MCF 10A (cell line): ENCODE measurements at regions not wholly inside any gene's neighbourhood (a gene's known extent, or its start where the extent isn't known, plus 50 kb on each side); places are given as distances from the start of the nearest gene placed in this dataset.

Source experiments
- BruUV-seq: library from RNA; stranded (reverse); fragments of 400-500 nt; replicated peaks from 2 replicates; lab custom pipeline; 2021; lab: Mats Ljungman, UMichigan
- CTCF ChIA-PET: fragments of 300-600 bp; sonication (Branson Sonifier 250); formaldehyde crosslinking; extraction: SDS; loops from one replicate; lab custom pipeline; 2021; ENCODE audit warnings: antibody characterized with exemption, inconsistent platforms; lab: Yijun Ruan, JAX
- POLR2A ChIA-PET: fragments of 300-600, 350-650 bp; sonication (Branson Sonifier 250); formaldehyde crosslinking; extraction: SDS; loops from one replicate; lab custom pipeline; 2020; ENCODE audit warnings: antibody characterized with exemption, inconsistent platforms; lab: Yijun Ruan, JAX
- DNase-seq: peaks from one replicate; pipeline ENCODE4 v3.0.0-alpha.2; 2018; ENCODE audit not compliant: unreplicated experiment
- H3K27ac Mint-ChIP-seq: one replicate; pipeline ENCODE4 v1.8.0; 2022; ENCODE audit warnings: mild to moderate bottlenecking, low read depth, mixed read lengths; ENCODE audit not compliant: unreplicated experiment
- H3K27me3 Mint-ChIP-seq: one replicate; pipeline ENCODE4 v1.8.0; 2022; ENCODE audit warnings: mixed read lengths; ENCODE audit not compliant: insufficient read depth, unreplicated experiment
- H3K36me3 Mint-ChIP-seq: one replicate; pipeline ENCODE4 v1.8.0; 2022; ENCODE audit warnings: mild to moderate bottlenecking, moderate library complexity, mixed read lengths; ENCODE audit not compliant: insufficient read depth, unreplicated experiment
- H3K4me1 Mint-ChIP-seq: one replicate; pipeline ENCODE4 v1.8.0; 2022; ENCODE audit warnings: mixed read lengths; ENCODE audit not compliant: insufficient read depth, unreplicated experiment
- H3K4me3 Mint-ChIP-seq: one replicate; pipeline ENCODE4 v1.8.0; 2022; ENCODE audit warnings: mild to moderate bottlenecking, moderate library complexity, mixed read lengths; ENCODE audit not compliant: unreplicated experiment
- H3K9me3 Mint-ChIP-seq: one replicate; pipeline ENCODE4 v1.8.0; 2022; ENCODE audit warnings: mixed read lengths; ENCODE audit not compliant: unreplicated experiment
- intact Hi-C: fragments of 100-400 bp; cut with micrococcal nuclease; formaldehyde crosslinking; loops from 2 replicates; pipeline ENCODE4 v1.14.1; 2022
- TF ChIP-seq, protein P1 (sequence below): fragments of 200-600 bp; IDR thresholded peaks from one replicate; pipeline ENCODE4 v1.8.0; 2022; ENCODE audit warnings: antibody characterized with exemption, mild to moderate bottlenecking; ENCODE audit not compliant: unreplicated experiment

GRCh38 chr4:177105536-177105935, 204.1 kb upstream of the NEIL3 start:
- DNase-seq = no peak
- CTCF ChIA-PET = no interaction called here
- TF ChIP-seq, protein P1, sequence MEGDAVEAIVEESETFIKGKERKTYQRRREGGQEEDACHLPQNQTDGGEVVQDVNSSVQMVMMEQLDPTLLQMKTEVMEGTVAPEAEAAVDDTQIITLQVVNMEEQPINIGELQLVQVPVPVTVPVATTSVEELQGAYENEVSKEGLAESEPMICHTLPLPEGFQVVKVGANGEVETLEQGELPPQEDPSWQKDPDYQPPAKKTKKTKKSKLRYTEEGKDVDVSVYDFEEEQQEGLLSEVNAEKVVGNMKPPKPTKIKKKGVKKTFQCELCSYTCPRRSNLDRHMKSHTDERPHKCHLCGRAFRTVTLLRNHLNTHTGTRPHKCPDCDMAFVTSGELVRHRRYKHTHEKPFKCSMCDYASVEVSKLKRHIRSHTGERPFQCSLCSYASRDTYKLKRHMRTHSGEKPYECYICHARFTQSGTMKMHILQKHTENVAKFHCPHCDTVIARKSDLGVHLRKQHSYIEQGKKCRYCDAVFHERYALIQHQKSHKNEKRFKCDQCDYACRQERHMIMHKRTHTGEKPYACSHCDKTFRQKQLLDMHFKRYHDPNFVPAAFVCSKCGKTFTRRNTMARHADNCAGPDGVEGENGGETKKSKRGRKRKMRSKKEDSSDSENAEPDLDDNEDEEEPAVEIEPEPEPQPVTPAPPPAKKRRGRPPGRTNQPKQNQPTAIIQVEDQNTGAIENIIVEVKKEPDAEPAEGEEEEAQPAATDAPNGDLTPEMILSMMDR = no peak

DNA sequence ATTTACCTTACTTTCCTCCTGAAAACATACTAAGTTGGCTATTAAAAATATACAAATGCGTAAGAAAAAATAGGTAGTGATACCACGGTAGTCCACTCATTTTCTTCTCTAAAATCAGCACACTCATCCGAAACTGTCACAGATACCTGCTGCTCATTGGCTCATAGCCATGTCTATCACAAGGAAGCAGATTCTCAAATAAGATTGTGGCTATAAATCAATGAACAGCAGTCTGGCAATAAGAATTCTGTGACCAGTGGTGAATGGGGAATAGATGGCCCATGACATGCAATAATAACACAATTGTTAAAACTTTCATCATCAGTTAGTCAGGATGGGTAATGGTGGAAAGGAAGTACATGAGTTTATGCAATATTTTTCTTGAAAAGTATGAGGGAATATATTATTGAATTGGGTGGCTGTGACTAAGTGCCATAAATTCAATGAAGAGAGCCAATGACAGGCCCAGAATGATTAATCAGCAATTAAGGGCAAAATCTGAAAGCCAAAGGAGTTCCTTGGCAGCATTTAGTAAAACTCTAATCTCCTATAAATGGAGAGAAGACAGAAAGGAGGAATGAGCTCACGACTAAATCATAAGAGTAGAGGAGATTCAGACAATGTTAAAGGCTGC, 202.3 kb upstream of the NEIL3 start:
- TF ChIP-seq, protein P1 = no peak
- Mint-ChIP-seq H3K27ac (no peak overlapping the region), H3K4me3 (no peak overlapping the region), H3K27me3 (no peaks in the 10 kb centered on the region), H3K36me3 (no peaks in the 10 kb centered on the region), H3K9me3 (no peaks in the 10 kb centered on the region), H3K4me1 (peaks cover 6% of the 10 kb centered on the region)
- BruUV-seq = no TSS peak
- POLR2A ChIA-PET = no interaction called here
- CTCF ChIA-PET = interaction anchor here (1.6 kb wide), 1 partner anchor 60 kb away, joined by 3 read pairs; no protein-coding TSS in a partner anchor
- intact Hi-C loops = no loop called here
- no peak for DNase-seq

More at GRCh38 chr4:177105536-177105935, 204.1 kb upstream of the NEIL3 start:
- Mint-ChIP-seq H3K4me1 (peaks cover 6% of the 10 kb centered on the region), H3K4me3 (no peak overlapping the region), H3K36me3 (no peaks in the 10 kb centered on the region), H3K27me3 (no peaks in the 10 kb centered on the region), H3K27ac (no peak overlapping the region), H3K9me3 (no peaks in the 10 kb centered on the region)
- no TSS peak for BruUV-seq
- POLR2A ChIA-PET = no interaction called here
- intact Hi-C loops = no loop called here

DNA sequence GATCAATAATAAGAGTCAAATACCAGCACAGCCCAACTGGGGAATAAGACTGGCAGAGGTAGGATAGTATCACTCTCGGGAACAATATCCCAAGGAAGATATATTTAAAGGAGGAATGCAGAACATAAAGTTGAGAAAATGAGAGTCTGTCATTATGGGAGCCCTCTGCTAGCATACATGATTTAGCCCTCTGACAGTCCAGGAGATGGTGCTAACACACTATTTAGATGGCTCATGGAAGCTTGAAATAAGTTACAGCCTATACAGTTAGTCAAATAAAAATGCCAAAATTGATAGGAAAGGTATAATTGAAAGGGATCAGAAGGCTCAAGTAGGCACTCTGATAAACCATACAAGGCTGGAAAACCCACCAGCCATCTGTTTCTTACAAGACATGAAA, 201.0 kb upstream of the NEIL3 start:
- no TSS peak for BruUV-seq
- TF ChIP-seq, protein P1 = no peak
- no peaks in the 10 kb centered on the region for H3K36me3 Mint-ChIP-seq
- peak; percentile 11 for DNase-seq
- H3K4me3 Mint-ChIP-seq = no peak overlapping the region
- H3K9me3 Mint-ChIP-seq = no peaks in the 10 kb centered on the region
- H3K4me1 Mint-ChIP-seq = peaks cover 6% of the 10 kb centered on the region
- H3K27ac Mint-ChIP-seq = no peak overlapping the region
- intact Hi-C loops = no loop called here
- no peaks in the 10 kb centered on the region for H3K27me3 Mint-ChIP-seq
- CTCF ChIA-PET = interaction anchor here (0.8 to 1.6 kb wide), 2 partner anchors 14 to 61 kb away, joined by 3 read pairs; no protein-coding TSS in a partner anchor
- POLR2A ChIA-PET = no interaction called here

DNA sequence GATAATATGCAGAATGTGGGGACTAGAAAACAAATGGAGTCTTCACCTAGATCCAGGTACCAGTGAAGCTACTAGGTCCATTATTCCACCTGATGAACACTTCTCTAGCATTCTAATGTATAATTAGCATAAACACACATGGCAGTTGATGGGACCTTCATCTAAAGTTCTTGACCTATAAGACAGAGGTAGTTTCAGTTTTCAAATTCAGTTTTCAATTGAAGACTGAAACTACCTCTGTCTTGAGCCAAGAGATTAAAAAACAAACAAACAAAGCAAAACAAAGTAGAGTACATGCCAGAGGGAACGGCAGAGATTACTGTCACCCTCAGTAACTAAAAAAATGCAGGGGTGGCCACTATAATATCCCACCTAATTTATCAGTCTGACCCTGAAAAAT, 199.9 kb upstream of the NEIL3 start:
- no peak for DNase-seq
- Mint-ChIP-seq H3K4me1 (peaks cover 6% of the 10 kb centered on the region), H3K27me3 (no peaks in the 10 kb centered on the region), H3K36me3 (no peaks in the 10 kb centered on the region), H3K9me3 (no peaks in the 10 kb centered on the region), H3K27ac (no peak overlapping the region), H3K4me3 (no peak overlapping the region)
- ChIA-PET CTCF (interaction anchor here (0.7 kb wide), 1 partner anchor 381 kb away, joined by 3 read pairs; no protein-coding TSS in a partner anchor), POLR2A (interaction anchor here (0.5 kb wide), 1 partner anchor 1021 kb away, joined by 3 read pairs; no protein-coding TSS in a partner anchor)
- TF ChIP-seq, protein P1 = no peak
- intact Hi-C loops = no loop called here
- no TSS peak for BruUV-seq
